HG02970 (cell line): ENCODE measurements at regions not wholly inside any gene's neighbourhood (a gene's known extent, or its start where the extent isn't known, plus 50 kb on each side); places are given as distances from the start of the nearest gene placed in this dataset.

ENCODE experiments used
- ATAC-seq: cut with Tn5 transposase; IDR thresholded peaks from one replicate; pipeline ENCODE4 v1.9.1; 2021; ENCODE audit warnings: mild to moderate bottlenecking, moderate library complexity, moderate number of reproducible peaks; ENCODE audit not compliant: unreplicated experiment, low FRiP score

- no peak for ATAC-seq
Measured at GRCh38 chr4:138086611-138087041, 155.5 kb downstream of the SLC7A11 start.

GRCh38 chr4:138085736-138086305 lies 156.3 kb downstream of the SLC7A11 start:
- no peak for ATAC-seq

- ATAC-seq: no peak
Measured at GRCh38 chr4:138078751-138079520, 163.2 kb downstream of the SLC7A11 start.

GRCh38 chr4:138078253-138078652 lies 163.9 kb downstream of the SLC7A11 start:
- ATAC-seq: no peak

- ATAC-seq: no peak
Measured at GRCh38 chr4:138076561-138076960, 165.6 kb downstream of the SLC7A11 start.

GRCh38 chr4:138070816-138071215 lies 171.3 kb downstream of the SLC7A11 start:
- ATAC-seq: no peak

GRCh38 chr4:138063581-138063980 lies 178.6 kb downstream of the SLC7A11 start:
- no peak for ATAC-seq

GRCh38 chr4:138062929-138063328 lies 179.2 kb downstream of the SLC7A11 start:
- ATAC-seq: no peak

GRCh38 chr4:138056541-138056940 lies 185.6 kb downstream of the SLC7A11 start:
- ATAC-seq: no peak

- no peak for ATAC-seq
Measured at GRCh38 chr4:138055890-138056289, 186.3 kb downstream of the SLC7A11 start.

GRCh38 chr4:138053641-138054301 lies 188.4 kb downstream of the SLC7A11 start:
- no peak for ATAC-seq

- no peak for ATAC-seq
Measured at GRCh38 chr4:138052806-138053632, 189.1 kb downstream of the SLC7A11 start.

GRCh38 chr4:138051157-138051556 lies 191.0 kb downstream of the SLC7A11 start:
- ATAC-seq: no peak

- no peak for ATAC-seq
Measured at GRCh38 chr4:138050601-138051000, 191.5 kb downstream of the SLC7A11 start.

GRCh38 chr4:138049355-138049754 lies 192.8 kb downstream of the SLC7A11 start:
- no peak for ATAC-seq

GRCh38 chr4:138047290-138047689 lies 194.9 kb downstream of the SLC7A11 start:
- ATAC-seq: no peak

GRCh38 chr4:138045036-138045435 lies 197.1 kb downstream of the SLC7A11 start:
- no peak for ATAC-seq

- ATAC-seq: no peak
Measured at GRCh38 chr4:138039010-138039409, 203.1 kb downstream of the SLC7A11 start.

- ATAC-seq: no peak
Measured at GRCh38 chr4:138037696-138038095, 204.5 kb downstream of the SLC7A11 start.

GRCh38 chr4:138035781-138036258 lies 206.3 kb downstream of the SLC7A11 start:
- ATAC-seq: peak; percentile 99

GRCh38 chr4:138034871-138035270 lies 207.3 kb downstream of the SLC7A11 start:
- ATAC-seq: no peak
